H1 (cell line): ENCODE measurements at regions not wholly inside any gene's neighbourhood (a gene's known extent, or its start where the extent isn't known, plus 50 kb on each side); places are given as distances from the start of the nearest gene placed in this dataset.

Experiments
- ASH2L ChIP-seq: fragments of 200-600, 300-600 bp; sonication (generic); IDR thresholded peaks from one replicate; pipeline ENCODE4 v1.7.1; 2017; ENCODE audit warnings: low read length
- BRCA1 ChIP-seq: IDR thresholded peaks from 2 replicates; pipeline ENCODE4 v1.6.1; 2012; ENCODE audit warnings: low read depth, low read length, improper control_type of control experiment
- CBX5 ChIP-seq: fragments of 300-800, 300-1000 bp; sonication (generic); IDR thresholded peaks from 2 replicates; pipeline ENCODE4 v1.7.1; 2016; ENCODE audit warnings: antibody characterized with exemption, low read length, low read depth
- CHD7 ChIP-seq: fragments of 300-600 bp; sonication (generic); IDR thresholded peaks from 2 replicates; pipeline ENCODE4 v1.7.1; 2012; ENCODE audit warnings: low read length, moderate library complexity, mild to moderate bottlenecking, inconsistent platforms; ENCODE audit not compliant: insufficient replicate concordance
- HDAC6 ChIP-seq: IDR thresholded peaks from one replicate; pipeline ENCODE4 v1.7.1; 2012; ENCODE audit warnings: low read depth, mild to moderate bottlenecking, inconsistent platforms, low read length, moderate library complexity

GRCh38 chr6:93962566-93962965 is 543.2 kb upstream of the EPHA7 start (continued):
- TF ChIP-seq CHD7, result no peak
- no peak for TF ChIP-seq CBX5
- no peak for TF ChIP-seq BRCA1
- TF ChIP-seq HDAC6, result no peak
- no peak for TF ChIP-seq ASH2L
